ENCODE measurements at regions not wholly inside any gene's neighbourhood (a gene's known extent, or its start where the extent isn't known, plus 50 kb on each side); places are given as distances from the start of the nearest gene placed in this dataset.

DNA sequence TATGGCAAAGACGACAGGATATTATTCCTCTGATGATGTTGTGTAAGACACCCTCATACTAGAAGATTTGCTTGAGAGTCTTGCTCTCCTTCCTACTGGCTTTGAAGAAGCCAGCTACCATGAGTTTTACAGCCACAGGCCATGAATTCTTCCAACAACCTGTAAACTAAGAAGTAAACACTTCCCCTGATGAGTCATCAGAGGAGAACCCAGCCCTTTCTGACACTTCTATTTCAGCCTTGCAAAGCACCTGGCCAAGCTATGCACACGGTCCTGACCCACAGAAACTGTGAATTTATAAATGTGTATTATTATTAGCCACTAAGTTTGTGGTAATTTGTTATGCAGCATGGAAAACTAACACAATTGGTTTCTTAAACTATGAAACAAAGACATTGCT lies 288.8 kb upstream of the ADAMTSL1 start:
- Histone ChIP-seq H3K9me3 (no peaks in the 10 kb centered on the region), H3K27ac (no peak overlapping the region), H3K36me3 (replicated peaks in 1 of 2; ENCODE audit: insufficient read depth in 1 of 2, low read depth in 2 of 2) (no peaks in the 10 kb centered on the region), H3K4me3 (no peak overlapping the region), H3K27me3 (no peaks in the 10 kb centered on the region), H3K4me1 (peaks cover 13% of the 10 kb centered on the region)
- ATAC-seq (no peak), DNase-seq (no peak)
- no peak for TF ChIP-seq POLR2A (IDR thresholded peaks at IDR 0.05)
- intact Hi-C loops (cut with DNase I), result no loop called here
- 50 to 61% methylated on average over 2 of the region's 2 CpGs for WGBS, 2 donors

GRCh38 chr9:18188971-18189370 lies 285.0 kb upstream of the ADAMTSL1 start:
- WGBS, 2 donors, result 62 to 71% methylated on average over 4 of the region's 4 CpGs
- peaks cover 21% of the 10 kb centered on the region for H3K4me1 ChIP-seq
- DNase-seq (no peak), ATAC-seq (no peak)
- H3K9me3 ChIP-seq, result no peaks in the 10 kb centered on the region
- H3K36me3 ChIP-seq (replicated peaks in 1 of 2; ENCODE audit: insufficient read depth in 1 of 2, low read depth in 2 of 2), result no peaks in the 10 kb centered on the region
- intact Hi-C loops (cut with DNase I), result no loop called here
- no peaks in the 10 kb centered on the region for H3K27me3 ChIP-seq
- no peak overlapping the region for H3K27ac ChIP-seq
- TF ChIP-seq CTCF (IDR thresholded peaks at IDR 0.05) (no peak), POLR2A (IDR thresholded peaks at IDR 0.05) (no peak)
- H3K4me3 ChIP-seq, result no peak overlapping the region

GRCh38 chr9:18189871-18190670 lies 283.9 kb upstream of the ADAMTSL1 start:
- no peaks in the 10 kb centered on the region for H3K9me3 ChIP-seq
- ATAC-seq, result peak; percentile 77

DNA sequence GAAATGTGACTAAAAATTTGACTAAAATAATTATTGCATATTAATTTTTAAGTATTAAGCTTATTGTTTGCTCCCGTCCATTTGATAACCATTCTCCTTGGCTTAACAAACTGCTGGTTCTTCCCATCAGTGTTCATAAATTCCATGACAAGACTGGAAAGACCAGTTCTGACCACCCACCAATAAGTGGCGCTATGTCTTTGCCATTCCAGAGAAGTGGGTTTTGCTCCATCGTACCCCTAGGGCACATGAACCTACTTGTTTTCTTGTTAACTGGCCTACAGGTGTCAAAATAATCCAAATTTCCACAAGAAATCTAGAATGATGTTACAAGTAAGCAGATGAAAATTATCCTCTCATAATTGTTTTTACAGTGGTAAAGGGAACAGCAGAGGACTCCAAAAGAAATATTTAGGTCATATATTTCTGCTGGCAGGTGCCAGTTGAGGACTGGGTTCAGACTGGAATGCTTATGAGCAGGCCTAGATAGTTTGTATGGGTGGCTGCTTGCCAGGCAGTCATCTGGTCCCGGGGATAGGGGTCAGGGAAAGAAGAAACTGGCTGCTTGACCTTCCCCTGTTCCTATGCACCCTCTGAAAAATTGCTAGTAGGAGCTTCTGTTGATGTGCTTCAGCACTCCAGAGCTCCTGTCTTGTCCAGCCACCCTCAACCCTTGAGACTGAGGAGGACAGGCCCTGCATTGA lies 283.1 kb upstream of the ADAMTSL1 start:
- peak; percentile 63 for ATAC-seq
- peak in 2 of 4 donors; percentile 5 to 14 for DNase-seq
- no peak overlapping the region for H3K27ac ChIP-seq

More at GRCh38 chr9:18189871-18190670, 283.9 kb upstream of the ADAMTSL1 start:
- TF ChIP-seq POLR2A (IDR thresholded peaks at IDR 0.05) (no peak), CTCF (IDR thresholded peaks at IDR 0.05) (no peak)
- Histone ChIP-seq H3K4me3 (no peak overlapping the region), H3K4me1 (peaks cover 19% of the 10 kb centered on the region), H3K27me3 (no peaks in the 10 kb centered on the region), H3K27ac (peak overlapping the region in 1 of 4 donors; percentile 5), H3K36me3 (replicated peaks in 1 of 2; ENCODE audit: insufficient read depth in 1 of 2, low read depth in 2 of 2) (no peaks in the 10 kb centered on the region)
- WGBS, 2 donors, result 17 to 23% methylated on average over 3 of the region's 3 CpGs
- DNase-seq, result peak in 1 of 4 donors; percentile 9
- intact Hi-C loops (cut with DNase I), result no loop called here

More for the DNA sequence above, 283.1 kb upstream of the ADAMTSL1 start:
- WGBS, 2 donors, result 16 to 22% methylated on average over 4 of the region's 4 CpGs
- Histone ChIP-seq H3K4me3 (no peak overlapping the region), H3K9me3 (no peaks in the 10 kb centered on the region), H3K4me1 (peaks cover 19% of the 10 kb centered on the region), H3K36me3 (replicated peaks in 1 of 2; ENCODE audit: insufficient read depth in 1 of 2, low read depth in 2 of 2) (no peaks in the 10 kb centered on the region), H3K27me3 (no peaks in the 10 kb centered on the region)
- TF ChIP-seq POLR2A (IDR thresholded peaks at IDR 0.05) (no peak), CTCF (IDR thresholded peaks at IDR 0.05) (peak in 3 of 7 experiments; percentile 15 to 26 (median 19))
- intact Hi-C loops (cut with DNase I), result no loop called here
